Activated CD8-positive, alpha-beta memory T cell treated with anti-CD3 and anti-CD28 coated beads, Interleukin-2, amount 50 U/mL, for 48 hours (primary cell): ENCODE measurements at regions not wholly inside any gene's neighbourhood (a gene's known extent, or its start where the extent isn't known, plus 50 kb on each side); places are given as distances from the start of the nearest gene placed in this dataset.
"Not testable (repeated sequence)": the region's sequence is repeated elsewhere in the genome, so short reads cannot be mapped to it uniquely, and the experiment has no call there.

ENCODE experiments used
- DNase-seq: peaks from one replicate; pipeline ENCODE4 v3.0.0-alpha.2; 2020

GRCh38 chr10:56561336-56561735, 200.3 kb upstream of the ZWINT start:
- no peak for DNase-seq

GRCh38 chr10:56551037-56551436, 190.0 kb upstream of the ZWINT start:
- no peak for DNase-seq

- no peak for DNase-seq
Observed at GRCh38 chr10:56547163-56547562, 186.1 kb upstream of the ZWINT start.

- DNase-seq = no peak
Observed at GRCh38 chr10:56537984-56538383, 176.9 kb upstream of the ZWINT start.

- DNase-seq = no peak
Observed at GRCh38 chr10:56522166-56522565, 161.1 kb upstream of the ZWINT start.

- DNase-seq = no peak
Observed at GRCh38 chr10:56508562-56508961, 147.5 kb upstream of the ZWINT start.

GRCh38 chr10:56507033-56507432, 146.0 kb upstream of the ZWINT start:
- no peak for DNase-seq

GRCh38 chr10:56505555-56505954, 144.5 kb upstream of the ZWINT start:
- no peak for DNase-seq

GRCh38 chr10:56496186-56496486, 135.1 kb upstream of the ZWINT start:
- DNase-seq = no peak

- no peak for DNase-seq
Observed at GRCh38 chr10:56487746-56488145, 126.7 kb upstream of the ZWINT start.

GRCh38 chr10:56481521-56482091, 120.5 kb upstream of the ZWINT start:
- no peak for DNase-seq

GRCh38 chr10:56472978-56473377, 111.9 kb upstream of the ZWINT start:
- DNase-seq = no peak

- DNase-seq = no peak
Observed at GRCh38 chr10:56470701-56471100, 109.6 kb upstream of the ZWINT start.

GRCh38 chr10:56469482-56469881, 108.4 kb upstream of the ZWINT start:
- DNase-seq = no peak

- DNase-seq = no peak
Observed at GRCh38 chr10:56466005-56466404, 104.9 kb upstream of the ZWINT start.

GRCh38 chr10:56449770-56450169, 88.7 kb upstream of the ZWINT start:
- no peak for DNase-seq

GRCh38 chr10:56447613-56448012, 86.6 kb upstream of the ZWINT start:
- DNase-seq = not testable (repeated sequence)

- DNase-seq = not testable (repeated sequence)
Observed at GRCh38 chr10:56441337-56441736, 80.3 kb upstream of the ZWINT start.
